Endothelial cell of umbilical vein (primary cell): ENCODE measurements at regions not wholly inside any gene's neighbourhood (a gene's known extent, or its start where the extent isn't known, plus 50 kb on each side); places are given as distances from the start of the nearest gene placed in this dataset.

ENCODE experiments used
- BruUV-seq: library from RNA; stranded (reverse); fragments of 400-500 nt; replicated peaks from 2 replicates; lab custom pipeline; 2021; lab: Mats Ljungman, UMichigan
- CTCF ChIA-PET: fragments of 300-600, 350-600 bp; sonication (Branson Sonifier 250); formaldehyde crosslinking; loops from one replicate; lab custom pipeline; 2021; ENCODE audit warnings: antibody characterized with exemption, inconsistent platforms; lab: Charles Lee
- POLR2A ChIA-PET: fragments of 300-600, 350-600 bp; sonication (Branson Sonifier 250); formaldehyde crosslinking; loops from one replicate; lab custom pipeline; 2021; ENCODE audit warnings: antibody characterized with exemption, inconsistent platforms; lab: Charles Lee
- DNase-seq: peaks from one replicate; pipeline ENCODE4 v3.0.0-alpha.2; 2011; ENCODE audit warnings: low read depth, low spot score
- FAIRE-seq: peaks from 2 replicates; lab custom pipeline; 2011; peaks lifted over from hg19 to GRCh38; lab: Jason Lieb, UNC
- H2AFZ ChIP-seq: 2 replicates; pipeline ENCODE4 v1.6.0; 2012; ENCODE audit warnings: low read depth, low read length, control low read depth, inconsistent platforms
- H3K27ac ChIP-seq: 2 replicates; pipeline ENCODE4 v1.5.1; 2011; ENCODE audit warnings: low read depth, mild to moderate bottlenecking, control low read depth, low read length, moderate library complexity; ENCODE audit not compliant: insufficient read depth
- H3K27me3 ChIP-seq, 2 experiments: 2 replicates each; pipeline versions ENCODE4 v1.6.0 to v1.6.1; 2011; ENCODE audit warnings: low read length in 2 of 2, mixed read lengths in 1 of 2; ENCODE audit not compliant: control insufficient read depth in 2 of 2, insufficient read depth in 2 of 2
- H3K36me3 ChIP-seq, 2 experiments: 2 replicates in 1 of 2; 3 replicates in 1 of 2; pipeline ENCODE4 v1.5.1; 2011; ENCODE audit warnings: low read length in 2 of 2, mild to moderate bottlenecking in 1 of 2, moderate library complexity in 1 of 2; ENCODE audit not compliant: control insufficient read depth in 2 of 2, insufficient read depth in 2 of 2; ENCODE audit errors: extremely low read depth in 1 of 2
- H3K4me1 ChIP-seq: 3 replicates; pipeline ENCODE4 v1.5.1; 2011; ENCODE audit warnings: mild to moderate bottlenecking, low read length; ENCODE audit not compliant: control insufficient read depth, insufficient read depth; ENCODE audit errors: extremely low read depth
- H3K4me2 ChIP-seq: 2 replicates; pipeline ENCODE4 v1.6.1; 2011; ENCODE audit warnings: low read length, control low read depth, mixed read lengths; ENCODE audit not compliant: insufficient read depth
- H3K4me3 ChIP-seq, 3 experiments: fragments of 200-600 bp in 1 of 3; sonication (generic), shearing (Covaris generic) in 1 of 3; replicated peaks in 1 of 3; 2 replicates each; pipeline ENCODE4 v1.5.1; 2011 to 2016; ENCODE audit warnings: control low read depth in 3 of 3, low read length in 3 of 3, mild to moderate bottlenecking in 2 of 3, inconsistent platforms in 1 of 3, low read depth in 1 of 3, moderate library complexity in 1 of 3; ENCODE audit not compliant: insufficient read depth in 1 of 3
- H3K79me2 ChIP-seq: 2 replicates; pipeline ENCODE4 v1.6.0; 2012; ENCODE audit warnings: low read length, inconsistent platforms; ENCODE audit not compliant: control insufficient read depth, insufficient read depth
- H3K9ac ChIP-seq: replicated peaks from 2 replicates; pipeline ENCODE3; 2011; ENCODE audit warnings: low read length, control low read depth; ENCODE audit not compliant: insufficient read depth; ENCODE audit errors: extremely low read depth
- H3K9me1 ChIP-seq: replicated peaks from 3 replicates; pipeline ENCODE4 v1.6.0; 2011; ENCODE audit warnings: mild to moderate bottlenecking, low read length; ENCODE audit not compliant: control insufficient read depth, insufficient read depth; ENCODE audit errors: extremely low read depth
- H3K9me3 ChIP-seq: replicated peaks from 2 replicates; pipeline ENCODE4 v1.5.1; 2012; ENCODE audit warnings: low read length, inconsistent platforms; ENCODE audit not compliant: control insufficient read depth, insufficient read depth
- H4K20me1 ChIP-seq: replicated peaks from 2 replicates; pipeline ENCODE3; 2011; ENCODE audit warnings: mild to moderate bottlenecking, low read length; ENCODE audit not compliant: control insufficient read depth, insufficient read depth; ENCODE audit errors: extremely low read depth
- CTCF ChIP-seq, 2 donors: IDR thresholded peaks; 1 replicate in 1 of 2; 2 replicates in 1 of 2; pipeline ENCODE4 v1.5.1; 2011; ENCODE audit warnings: low read length in 2 of 2, mild to moderate bottlenecking in 2 of 2, moderate library complexity in 2 of 2, control low read depth in 1 of 2, inconsistent platforms in 1 of 2, low read depth in 1 of 2; ENCODE audit not compliant: insufficient read depth in 1 of 2; ENCODE audit errors: extremely low read depth in 1 of 2
- EZH2 ChIP-seq: IDR thresholded peaks from 2 replicates; pipeline ENCODE4 v1.6.1; 2012; ENCODE audit warnings: borderline replicate concordance, low read depth, mild to moderate bottlenecking, moderate library complexity, low read length, inconsistent platforms; ENCODE audit not compliant: severe bottlenecking
- FOS ChIP-seq: IDR thresholded peaks from 2 replicates; pipeline ENCODE4 v1.6.1; 2011; ENCODE audit warnings: mild to moderate bottlenecking, low read length, moderate library complexity, borderline replicate concordance; ENCODE audit not compliant: insufficient read depth
- GATA2 ChIP-seq: IDR thresholded peaks from 2 replicates; pipeline ENCODE4 v1.7.0; 2011; ENCODE audit warnings: low read depth, mild to moderate bottlenecking, moderate library complexity, mixed read lengths, low read length; ENCODE audit not compliant: insufficient read length, insufficient read depth
- JUN ChIP-seq: IDR thresholded peaks from 2 replicates; pipeline ENCODE4 v1.6.1; 2011; ENCODE audit warnings: borderline replicate concordance, low read depth; ENCODE audit not compliant: insufficient read length, insufficient read depth
- MAX ChIP-seq: IDR thresholded peaks from 2 replicates; pipeline ENCODE4 v1.6.1; 2011; ENCODE audit not compliant: insufficient read depth, insufficient read length
- MYC ChIP-seq: IDR thresholded peaks from one replicate; pipeline ENCODE4 v1.6.1; 2011; ENCODE audit warnings: mild to moderate bottlenecking, low read depth, low read length
- POLR2A ChIP-seq: IDR thresholded peaks from 2 replicates; pipeline ENCODE4 v1.6.1; 2012; ENCODE audit warnings: low read depth, mild to moderate bottlenecking, control low read depth, low read length
- POLR2AphosphoS5 ChIP-seq: IDR thresholded peaks from 2 replicates; pipeline ENCODE4 v1.6.1; 2012; ENCODE audit warnings: low read depth, mild to moderate bottlenecking, control low read depth, low read length, moderate library complexity; ENCODE audit not compliant: insufficient read depth
- dilution Hi-C: fragments of 300-500 bp; cut with MboI; formaldehyde crosslinking; loops from one replicate; pipeline ENCODE4 v1.15.0; 2019; ENCODE audit warnings: low sequenced_read_pairs; ENCODE audit not compliant: extremely low pct_ligation_motif_present
- intact Hi-C: fragments of 100-400 bp; cut with micrococcal nuclease; formaldehyde crosslinking; loops from one replicate; pipeline ENCODE4 v1.10.0; 2022

- Histone ChIP-seq H3K9me3 (no peaks in the 10 kb centered on the region), H3K27ac (no peak overlapping the region), H3K79me2 (peaks cover 59% of the 10 kb centered on the region), H3K36me3 (no peaks in the 10 kb centered on the region), H3K9ac (no peak overlapping the region), H3K4me1 (no peaks in the 10 kb centered on the region), H3K27me3 (no peaks in the 10 kb centered on the region), H3K9me1 (no peaks in the 10 kb centered on the region), H4K20me1 (no peaks in the 10 kb centered on the region), H3K4me2 (no peak overlapping the region), H2AFZ (no peak overlapping the region), H3K4me3 (no peak overlapping the region)
- ChIA-PET POLR2A (no interaction called here), CTCF (interaction anchor here (0.8 to 1.2 kb wide), 3 partner anchors 7 to 127 kb away, joined by 3 to 4 read pairs (median 3); no protein-coding TSS in a partner anchor)
- intact Hi-C loops: no loop called here
- no TSS peak for BruUV-seq
- DNase-seq: no peak
- TF ChIP-seq MAX: no peak
- TF ChIP-seq EZH2: no peak
- TF ChIP-seq CTCF (IDR thresholded peaks at IDR 0.05; ENCODE audit: extremely low read depth in 1 of 2, insufficient read depth in 1 of 2, low read depth in 1 of 2, low read length in 2 of 2): no peak
- no peak for TF ChIP-seq FOS
- TF ChIP-seq POLR2AphosphoS5: no peak
- no peak for TF ChIP-seq POLR2A
- no peak for TF ChIP-seq GATA2
- no peak for TF ChIP-seq MYC
- TF ChIP-seq JUN: no peak
- dilution Hi-C loops: no loop called here
- no peak for FAIRE-seq
These were observed 142.1 kb upstream of the IPO9 start for GRCh38 chr1:201686714-201687455.
